Parathyroid adenoma (tissue), 2 donors: ENCODE measurements at regions not wholly inside any gene's neighbourhood (a gene's known extent, or its start where the extent isn't known, plus 50 kb on each side); places are given as distances from the start of the nearest gene placed in this dataset.

ENCODE experiments used
- H2AFZ ChIP-seq: fragments of 300-600 bp; sonication (generic); one replicate; pipeline ENCODE4 v1.7.0; 2017; ENCODE audit warnings: antibody characterized with exemption, mild to moderate bottlenecking
- H3K27ac ChIP-seq: fragments of 300-600 bp; sonication (generic); one replicate; pipeline ENCODE4 v1.7.0; 2017
- H3K27me3 ChIP-seq: fragments of 300-600 bp; sonication (generic); one replicate; pipeline ENCODE4 v1.7.0; 2017; ENCODE audit warnings: low read length; ENCODE audit not compliant: control insufficient read depth, insufficient read depth
- H3K36me3 ChIP-seq: fragments of 300-600 bp; sonication (generic); one replicate; pipeline ENCODE4 v1.7.0; 2017; ENCODE audit warnings: low read length; ENCODE audit not compliant: control insufficient read depth, insufficient read depth
- H3K4me1 ChIP-seq: fragments of 300-600 bp; sonication (generic); one replicate; pipeline ENCODE4 v1.7.0; 2017; ENCODE audit warnings: control low read depth
- H3K4me2 ChIP-seq: fragments of 300-600 bp; sonication (generic); one replicate; pipeline ENCODE4 v1.7.0; 2017; ENCODE audit warnings: low read length
- H3K4me3 ChIP-seq: fragments of 300-600 bp; sonication (generic); one replicate; pipeline ENCODE4 v1.7.0; 2017; ENCODE audit warnings: low read depth, low read length
- H3K79me2 ChIP-seq: fragments of 300-600 bp; sonication (generic); one replicate; pipeline ENCODE4 v1.7.0; 2017; ENCODE audit warnings: control low read depth
- H3K9ac ChIP-seq: fragments of 300-600 bp; sonication (generic); one replicate; pipeline ENCODE4 v1.7.0; 2017; ENCODE audit warnings: mild to moderate bottlenecking
- H3K9me3 ChIP-seq: fragments of 300-600 bp; sonication (generic); one replicate; pipeline ENCODE4 v1.7.0; 2017; ENCODE audit warnings: low read length; ENCODE audit not compliant: control insufficient read depth
- CTCF ChIP-seq: fragments of 300-600 bp; sonication (generic); IDR thresholded peaks from one replicate; pipeline ENCODE4 v1.7.0; 2017; ENCODE audit warnings: antibody characterized with exemption, mild to moderate bottlenecking
- donor health status: primary hyperparathyroidism.

GRCh38 chr5:107300721-107301327 is 369.9 kb downstream of the EFNA5 start:
- no peaks in the 10 kb centered on the region for H3K4me1 ChIP-seq
- TF ChIP-seq CTCF: no peak
- H3K79me2 ChIP-seq: no peaks in the 10 kb centered on the region
- H3K27ac ChIP-seq: no peak overlapping the region
- no peak overlapping the region for H3K4me3 ChIP-seq
- no peak overlapping the region for H3K9ac ChIP-seq
- H2AFZ ChIP-seq: no peak overlapping the region
- no peaks in the 10 kb centered on the region for H3K27me3 ChIP-seq
- H3K36me3 ChIP-seq: no peaks in the 10 kb centered on the region
- H3K9me3 ChIP-seq: no peaks in the 10 kb centered on the region
- no peak overlapping the region for H3K4me2 ChIP-seq

- H3K4me3 ChIP-seq: no peak overlapping the region
- H2AFZ ChIP-seq: no peak overlapping the region
- no peaks in the 10 kb centered on the region for H3K4me1 ChIP-seq
- H3K4me2 ChIP-seq: no peak overlapping the region
- H3K27ac ChIP-seq: no peak overlapping the region
- no peaks in the 10 kb centered on the region for H3K27me3 ChIP-seq
- H3K9ac ChIP-seq: no peak overlapping the region
- no peaks in the 10 kb centered on the region for H3K79me2 ChIP-seq
- no peak for TF ChIP-seq CTCF
- H3K9me3 ChIP-seq: no peaks in the 10 kb centered on the region
- no peaks in the 10 kb centered on the region for H3K36me3 ChIP-seq
Observed at GRCh38 chr5:107296572-107296971, 374.2 kb downstream of the EFNA5 start.

GRCh38 chr5:107295914-107296313 is 374.8 kb downstream of the EFNA5 start:
- H3K4me1 ChIP-seq: no peaks in the 10 kb centered on the region
- H2AFZ ChIP-seq: no peak overlapping the region
- H3K27ac ChIP-seq: no peak overlapping the region
- no peaks in the 10 kb centered on the region for H3K9me3 ChIP-seq
- H3K9ac ChIP-seq: no peak overlapping the region
- no peak overlapping the region for H3K4me3 ChIP-seq
- no peaks in the 10 kb centered on the region for H3K79me2 ChIP-seq
- no peak overlapping the region for H3K4me2 ChIP-seq
- no peaks in the 10 kb centered on the region for H3K36me3 ChIP-seq
- TF ChIP-seq CTCF: no peak
- H3K27me3 ChIP-seq: no peaks in the 10 kb centered on the region

GRCh38 chr5:107294669-107295068 is 376.1 kb downstream of the EFNA5 start:
- H3K27me3 ChIP-seq: no peaks in the 10 kb centered on the region
- TF ChIP-seq CTCF: no peak
- no peak overlapping the region for H2AFZ ChIP-seq
- H3K4me2 ChIP-seq: no peak overlapping the region
- H3K4me3 ChIP-seq: no peak overlapping the region
- no peaks in the 10 kb centered on the region for H3K9me3 ChIP-seq
- H3K36me3 ChIP-seq: no peaks in the 10 kb centered on the region
- H3K79me2 ChIP-seq: no peaks in the 10 kb centered on the region
- no peak overlapping the region for H3K27ac ChIP-seq
- H3K9ac ChIP-seq: no peak overlapping the region
- H3K4me1 ChIP-seq: no peaks in the 10 kb centered on the region

- no peaks in the 10 kb centered on the region for H3K27me3 ChIP-seq
- H3K36me3 ChIP-seq: no peaks in the 10 kb centered on the region
- H3K4me2 ChIP-seq: no peak overlapping the region
- H3K4me1 ChIP-seq: no peaks in the 10 kb centered on the region
- H3K79me2 ChIP-seq: no peaks in the 10 kb centered on the region
- H2AFZ ChIP-seq: no peak overlapping the region
- H3K4me3 ChIP-seq: no peak overlapping the region
- no peak overlapping the region for H3K9ac ChIP-seq
- no peaks in the 10 kb centered on the region for H3K9me3 ChIP-seq
- no peak overlapping the region for H3K27ac ChIP-seq
- TF ChIP-seq CTCF: no peak
Observed at GRCh38 chr5:107294211-107294550, 376.6 kb downstream of the EFNA5 start.
